ENCODE measurements at regions not wholly inside any gene's neighbourhood (a gene's known extent, or its start where the extent isn't known, plus 50 kb on each side); places are given as distances from the start of the nearest gene placed in this dataset.

DNA sequence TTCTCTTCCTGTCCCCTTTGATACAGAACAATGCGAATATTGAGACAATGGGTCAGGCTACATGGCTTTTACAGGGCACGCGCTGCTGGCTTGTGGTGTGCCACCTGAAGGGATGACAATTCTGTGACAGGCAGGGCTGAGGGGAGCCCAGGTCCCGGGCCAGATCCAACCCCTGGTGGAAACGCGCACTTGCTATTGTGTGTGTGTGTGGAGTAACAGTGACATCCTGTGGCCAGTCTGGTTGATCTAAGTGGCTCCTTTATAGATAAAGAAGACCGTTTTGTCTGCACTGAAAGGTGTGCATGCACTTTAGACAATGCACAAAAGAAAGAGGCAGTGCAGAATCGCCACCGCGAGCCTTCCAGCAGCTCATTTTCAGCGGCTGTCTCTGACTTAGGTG lies 273.6 kb downstream of the HRH4 start:
- peak; percentile 9 to 57 (median 35) for TF ChIP-seq CTCF (IDR thresholded peaks at IDR 0.05; ENCODE audit: control extremely low read depth in 1 of 3, insufficient read depth in 1 of 3, low read depth in 1 of 3, low read length in 3 of 3)
- no peak for TF ChIP-seq CREB1 (IDR thresholded peaks at IDR 0.05)
- TF ChIP-seq TAF1 (IDR thresholded peaks at IDR 0.05; ENCODE audit: low read depth, low read length), result no peak
- TF ChIP-seq TEAD4 (IDR thresholded peaks at IDR 0.05; ENCODE audit: low read depth, low read length), result no peak
- TF ChIP-seq BRCA1 (IDR thresholded peaks at IDR 0.05; ENCODE audit: low read depth, low read length), result no peak
- TF ChIP-seq SIX5 (IDR thresholded peaks at IDR 0.05; ENCODE audit: low read depth, low read length), result no peak
- TF ChIP-seq EGR1 (IDR thresholded peaks at IDR 0.05; ENCODE audit: borderline replicate concordance, low read depth, low read length), result no peak
- TF ChIP-seq NANOG (IDR thresholded peaks at IDR 0.05; ENCODE audit: insufficient read depth, low read depth, low read length, poor library complexity, severe bottlenecking), result no peak
